HUES48 (cell line): ENCODE measurements at regions not wholly inside any gene's neighbourhood (a gene's known extent, or its start where the extent isn't known, plus 50 kb on each side); places are given as distances from the start of the nearest gene placed in this dataset.
A peak's percentile ranks its signal among the peaks of the same experiment; 100 is the strongest.

Experiments
- H3K27ac ChIP-seq: one replicate; pipeline ENCODE4 v1.7.0; 2013; ENCODE audit warnings: low read depth, low read length, inconsistent platforms
- H3K27me3 ChIP-seq: 2 replicates; pipeline ENCODE4 v1.6.1; 2013; ENCODE audit warnings: mild to moderate bottlenecking, low read length; ENCODE audit not compliant: control insufficient read depth, insufficient read depth
- H3K36me3 ChIP-seq: 2 replicates; pipeline ENCODE4 v1.6.1; 2013; ENCODE audit warnings: low read length; ENCODE audit not compliant: control insufficient read depth, insufficient read depth
- H3K4me1 ChIP-seq: 2 replicates; pipeline ENCODE4 v1.6.1; 2013; ENCODE audit warnings: mild to moderate bottlenecking, low read length; ENCODE audit not compliant: control insufficient read depth, insufficient read depth
- H3K4me3 ChIP-seq: 2 replicates; pipeline ENCODE4 v1.5.1; 2013; ENCODE audit warnings: mild to moderate bottlenecking, low read depth, low read length
- H3K9ac ChIP-seq: 2 replicates; pipeline ENCODE4 v1.6.1; 2013; ENCODE audit warnings: mild to moderate bottlenecking, low read depth, low read length, moderate library complexity
- H3K9me3 ChIP-seq: 2 replicates; pipeline ENCODE4 v1.6.1; 2013; ENCODE audit warnings: low read length; ENCODE audit not compliant: control insufficient read depth, insufficient read depth

- H3K9me3 ChIP-seq, result no peaks in the 10 kb centered on the region
- H3K9ac ChIP-seq, result no peak overlapping the region
- no peaks in the 10 kb centered on the region for H3K27me3 ChIP-seq
- peaks cover 18% of the 10 kb centered on the region for H3K4me1 ChIP-seq
- no peaks in the 10 kb centered on the region for H3K36me3 ChIP-seq
- H3K27ac ChIP-seq, result no peak overlapping the region
- no peak overlapping the region for H3K4me3 ChIP-seq
Observed at GRCh38 chr11:129291546-129291945, 84.1 kb upstream of the BARX2 start.

DNA sequence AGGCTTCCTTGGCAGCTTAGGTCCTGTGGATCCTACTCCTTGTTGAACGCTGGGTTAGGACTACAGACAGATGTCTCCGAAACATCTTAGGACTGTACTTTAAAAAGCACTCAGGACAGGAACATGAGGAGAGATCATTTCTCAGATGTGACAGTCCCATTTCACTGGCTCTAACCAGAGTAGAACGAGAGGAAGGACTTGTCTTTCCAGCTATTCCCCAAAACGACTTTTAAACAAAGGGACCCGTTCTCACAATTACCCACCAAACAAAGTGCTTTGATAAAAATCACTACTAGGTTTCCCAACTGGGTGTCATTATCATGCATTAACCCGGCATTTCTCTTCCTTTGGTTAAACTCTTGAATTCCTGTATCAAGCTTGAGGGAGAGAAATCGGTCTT lies 84.7 kb upstream of the BARX2 start:
- Histone ChIP-seq H3K9ac (no peak overlapping the region), H3K4me1 (peaks cover 18% of the 10 kb centered on the region), H3K4me3 (no peak overlapping the region), H3K36me3 (no peaks in the 10 kb centered on the region), H3K9me3 (no peaks in the 10 kb centered on the region), H3K27me3 (no peaks in the 10 kb centered on the region), H3K27ac (no peak overlapping the region)

DNA sequence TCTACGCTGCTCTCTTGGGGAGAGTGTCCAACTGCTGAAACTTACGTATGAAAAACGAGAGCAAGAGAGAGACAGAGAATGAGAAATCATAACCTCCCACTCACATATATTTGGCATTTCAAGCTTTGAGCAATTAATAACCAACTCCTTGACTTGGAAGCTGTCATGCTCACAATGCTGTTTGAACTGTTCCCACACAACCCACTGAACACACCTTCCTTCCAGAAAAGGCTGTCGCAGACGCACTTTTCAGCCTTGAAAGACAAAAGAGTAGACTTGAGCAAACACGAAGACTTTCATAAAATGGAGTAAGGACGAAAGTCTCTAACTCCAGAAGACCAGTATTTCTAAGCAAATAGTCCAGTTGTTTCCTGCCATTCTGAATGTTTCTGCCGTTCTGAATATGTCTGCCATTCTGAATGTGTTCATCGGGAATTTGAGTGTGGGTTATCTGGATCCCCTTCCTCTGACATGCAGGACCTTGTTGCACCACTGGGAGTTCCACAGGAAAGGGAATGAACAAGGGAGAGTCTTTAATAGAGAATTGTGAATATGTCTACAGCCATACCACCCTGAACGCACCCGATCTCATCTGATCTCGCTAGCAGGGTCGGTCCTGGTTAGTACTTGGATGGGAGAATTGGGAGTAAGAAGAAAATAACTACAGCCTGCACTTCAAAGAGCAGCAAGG lies 86.2 kb upstream of the BARX2 start:
- Histone ChIP-seq H3K4me1 (peaks cover 24% of the 10 kb centered on the region), H3K4me3 (no peak overlapping the region), H3K36me3 (no peaks in the 10 kb centered on the region)

GRCh38 chr11:129287920-129288319 lies 87.7 kb upstream of the BARX2 start:
- Histone ChIP-seq H3K4me3 (no peak overlapping the region), H3K27me3 (no peaks in the 10 kb centered on the region), H3K27ac (no peak overlapping the region), H3K36me3 (no peaks in the 10 kb centered on the region), H3K9ac (no peak overlapping the region), H3K4me1 (peaks cover 30% of the 10 kb centered on the region), H3K9me3 (no peaks in the 10 kb centered on the region)

More for the DNA sequence above, 86.2 kb upstream of the BARX2 start:
- H3K27me3 ChIP-seq, result no peaks in the 10 kb centered on the region
- no peak overlapping the region for H3K27ac ChIP-seq
- H3K9me3 ChIP-seq, result no peaks in the 10 kb centered on the region
- H3K9ac ChIP-seq, result no peak overlapping the region

- Histone ChIP-seq H3K9me3 (no peaks in the 10 kb centered on the region), H3K27ac (no peak overlapping the region), H3K36me3 (no peaks in the 10 kb centered on the region), H3K4me1 (peaks cover 37% of the 10 kb centered on the region), H3K4me3 (no peak overlapping the region), H3K27me3 (no peaks in the 10 kb centered on the region), H3K9ac (no peak overlapping the region)
Observed at GRCh38 chr11:129286813-129287212, 88.8 kb upstream of the BARX2 start.

- Histone ChIP-seq H3K4me3 (no peak overlapping the region), H3K9ac (no peak overlapping the region), H3K4me1 (peaks cover 36% of the 10 kb centered on the region), H3K9me3 (no peaks in the 10 kb centered on the region), H3K36me3 (no peaks in the 10 kb centered on the region), H3K27me3 (no peaks in the 10 kb centered on the region), H3K27ac (no peak overlapping the region)
Observed at GRCh38 chr11:129285402-129285786, 90.3 kb upstream of the BARX2 start.

DNA sequence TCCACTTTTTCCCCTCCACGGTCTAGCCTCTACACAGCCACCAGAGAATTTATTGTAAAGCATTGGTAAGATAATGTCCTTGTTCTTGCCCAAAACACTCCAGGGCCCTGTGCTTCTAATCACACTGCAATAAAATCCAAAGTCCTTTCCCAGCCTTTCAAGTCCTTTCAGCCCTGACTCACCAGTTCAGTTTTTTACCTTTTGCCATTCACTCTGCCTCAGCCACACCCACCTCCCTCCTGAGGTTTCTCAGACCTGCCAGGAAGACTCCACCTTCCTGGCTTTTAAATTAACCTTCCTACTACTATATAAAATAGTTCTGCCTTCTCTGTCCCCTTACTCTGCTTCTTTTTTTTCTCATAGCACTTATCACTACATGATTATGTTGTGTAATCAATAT lies 91.0 kb upstream of the ARHGAP32 start:
- Histone ChIP-seq H3K4me1 (peaks cover 42% of the 10 kb centered on the region), H3K4me3 (peak overlapping the region; percentile 26; the same call in 1 of the 2 replicates), H3K36me3 (no peaks in the 10 kb centered on the region), H3K27me3 (peaks cover 6% of the 10 kb centered on the region), H3K9me3 (no peaks in the 10 kb centered on the region), H3K9ac (no peak overlapping the region), H3K27ac (peak overlapping the region; percentile 53)

- Histone ChIP-seq H3K36me3 (no peaks in the 10 kb centered on the region), H3K4me3 (peak overlapping the region; percentile 26), H3K27ac (peak overlapping the region; percentile 53), H3K9ac (no peak overlapping the region), H3K4me1 (peaks cover 47% of the 10 kb centered on the region), H3K9me3 (no peaks in the 10 kb centered on the region), H3K27me3 (peaks cover 9% of the 10 kb centered on the region)
Observed at GRCh38 chr11:129282634-129283033, 90.5 kb upstream of the ARHGAP32 start.

- Histone ChIP-seq H3K9me3 (no peaks in the 10 kb centered on the region), H3K27me3 (peaks cover 9% of the 10 kb centered on the region), H3K36me3 (no peaks in the 10 kb centered on the region), H3K9ac (no peak overlapping the region; the same call in 1 of the 2 replicates), H3K4me1 (peaks cover 51% of the 10 kb centered on the region), H3K27ac (no peak overlapping the region), H3K4me3 (no peak overlapping the region)
Observed at GRCh38 chr11:129281471-129282415, 89.6 kb upstream of the ARHGAP32 start.

- no peaks in the 10 kb centered on the region for H3K36me3 ChIP-seq
- H3K9me3 ChIP-seq, result no peaks in the 10 kb centered on the region
- H3K27ac ChIP-seq, result no peak overlapping the region
- peak overlapping the region; percentile 64 for H3K4me3 ChIP-seq
- peaks cover 56% of the 10 kb centered on the region for H3K4me1 ChIP-seq
- peaks cover 9% of the 10 kb centered on the region for H3K27me3 ChIP-seq
- peak overlapping the region; percentile 83 for H3K9ac ChIP-seq
Observed at GRCh38 chr11:129280027-129280811, 88.1 kb upstream of the ARHGAP32 start.
